ENCODE measurements at regions not wholly inside any gene's neighbourhood (a gene's known extent, or its start where the extent isn't known, plus 50 kb on each side); places are given as distances from the start of the nearest gene placed in this dataset.

GRCh38 chr4:112766422-112766821 is 129.5 kb downstream of the LARP7 start:
- DNase-seq (ENCODE audit: low spot score), result no peak
- intact Hi-C loops (cut with DNase I), result loop anchor here (10.0 kb wide), 1 partner anchor 132 kb away; the partner anchor contains the start of genes LARP7 (in 2 of the 2) and ZGRF1 (in 2 of the 2)

GRCh38 chr4:112767386-112767785 is 130.4 kb downstream of the LARP7 start:
- no peak for DNase-seq (ENCODE audit: low spot score)
- intact Hi-C loops (cut with DNase I), result loop anchor here (10.0 kb wide), 1 partner anchor 133 kb away; the partner anchor contains the start of genes LARP7 (in 2 of the 2) and ZGRF1 (in 2 of the 2)

GRCh38 chr4:112770114-112770513 is 133.2 kb downstream of the LARP7 start:
- intact Hi-C loops (cut with DNase I), result loop anchor here in 1 of 2 donors (5.0 kb wide), 1 partner anchor 167 kb away; no protein-coding TSS in a partner anchor
- no peak for DNase-seq (ENCODE audit: low spot score)

- intact Hi-C loops (cut with DNase I), result no loop called here
- DNase-seq (ENCODE audit: low spot score), result no peak
These were observed 138.9 kb downstream of the LARP7 start for GRCh38 chr4:112775801-112776200.

DNA sequence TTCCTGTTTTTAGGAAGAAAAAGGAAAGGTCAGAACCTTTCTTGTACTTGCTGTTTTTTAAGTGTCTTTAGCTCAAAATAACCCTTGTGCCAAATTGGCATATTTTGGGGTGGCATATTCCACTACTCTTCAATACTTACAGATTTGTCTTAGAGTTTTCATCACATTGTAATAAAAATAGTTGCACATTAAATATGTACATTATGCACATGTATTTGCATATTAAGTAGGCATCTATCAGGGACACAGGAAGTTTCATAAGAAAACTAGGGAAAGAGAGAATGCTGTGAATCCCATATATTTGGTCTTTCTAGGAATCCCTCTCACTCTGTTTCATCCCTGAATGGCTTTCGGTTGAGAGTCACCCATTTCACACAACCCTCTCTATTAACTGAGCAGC is 139.6 kb downstream of the LARP7 start:
- no peak for DNase-seq (ENCODE audit: low spot score)
- intact Hi-C loops (cut with DNase I), result no loop called here

DNA sequence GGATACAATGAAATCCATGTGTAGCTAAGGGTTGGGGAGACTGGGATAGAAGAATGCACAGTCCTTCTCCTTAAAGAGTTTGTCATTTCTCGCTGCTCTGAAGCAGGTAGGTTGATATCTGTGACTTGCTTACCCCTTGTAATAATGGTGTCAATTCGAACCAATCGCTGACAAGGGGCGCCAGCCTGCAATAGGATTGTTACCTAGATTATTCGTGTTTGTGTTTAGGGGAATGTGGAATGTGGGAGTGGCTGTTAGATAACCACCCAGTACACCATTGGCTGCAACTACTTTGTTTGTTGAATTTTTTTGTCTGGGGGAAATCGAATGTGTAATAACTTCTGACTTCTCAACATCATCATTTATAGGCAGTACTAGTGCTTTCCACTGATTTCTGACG is 141.6 kb downstream of the LARP7 start:
- intact Hi-C loops (cut with DNase I), result no loop called here
- DNase-seq (ENCODE audit: low spot score), result no peak

GRCh38 chr4:112793033-112793432 is 156.1 kb downstream of the LARP7 start:
- no peak for DNase-seq (ENCODE audit: low spot score)
- intact Hi-C loops (cut with DNase I), result no loop called here

- intact Hi-C loops (cut with DNase I), result loop anchor here in 1 of 2 donors (10.0 kb wide), 1 partner anchor 885 kb away; no protein-coding TSS in a partner anchor
- DNase-seq (ENCODE audit: low spot score), result no peak
These were observed 163.1 kb downstream of the LARP7 start for GRCh38 chr4:112800001-112800400.

GRCh38 chr4:112801341-112801740 is 164.4 kb downstream of the LARP7 start:
- no peak for DNase-seq (ENCODE audit: low spot score)
- intact Hi-C loops (cut with DNase I), result loop anchor here in 1 of 2 donors (10.0 kb wide), 1 partner anchor 887 kb away; no protein-coding TSS in a partner anchor

GRCh38 chr4:112802780-112803179 is 165.8 kb downstream of the LARP7 start:
- DNase-seq (ENCODE audit: low spot score), result no peak
- intact Hi-C loops (cut with DNase I), result loop anchor here in 1 of 2 donors (10.0 kb wide), 1 partner anchor 888 kb away; no protein-coding TSS in a partner anchor

- intact Hi-C loops (cut with DNase I), result loop anchor here in 1 of 2 donors (10.0 kb wide), 1 partner anchor 892 kb away; no protein-coding TSS in a partner anchor
- no peak for DNase-seq (ENCODE audit: low spot score)
These were observed 170.1 kb downstream of the LARP7 start for GRCh38 chr4:112807083-112807482.

- intact Hi-C loops (cut with DNase I), result loop anchor here in 1 of 2 donors (10.0 kb wide), 1 partner anchor 893 kb away; no protein-coding TSS in a partner anchor
These were observed 171.1 kb downstream of the LARP7 start for GRCh38 chr4:112808001-112808400.

GRCh38 chr4:112813790-112814189 is 176.8 kb downstream of the LARP7 start:
- no peak for DNase-seq (ENCODE audit: low spot score)
- intact Hi-C loops (cut with DNase I), result no loop called here

More at GRCh38 chr4:112808001-112808400, 171.1 kb downstream of the LARP7 start:
- no peak for DNase-seq (ENCODE audit: low spot score)

DNA sequence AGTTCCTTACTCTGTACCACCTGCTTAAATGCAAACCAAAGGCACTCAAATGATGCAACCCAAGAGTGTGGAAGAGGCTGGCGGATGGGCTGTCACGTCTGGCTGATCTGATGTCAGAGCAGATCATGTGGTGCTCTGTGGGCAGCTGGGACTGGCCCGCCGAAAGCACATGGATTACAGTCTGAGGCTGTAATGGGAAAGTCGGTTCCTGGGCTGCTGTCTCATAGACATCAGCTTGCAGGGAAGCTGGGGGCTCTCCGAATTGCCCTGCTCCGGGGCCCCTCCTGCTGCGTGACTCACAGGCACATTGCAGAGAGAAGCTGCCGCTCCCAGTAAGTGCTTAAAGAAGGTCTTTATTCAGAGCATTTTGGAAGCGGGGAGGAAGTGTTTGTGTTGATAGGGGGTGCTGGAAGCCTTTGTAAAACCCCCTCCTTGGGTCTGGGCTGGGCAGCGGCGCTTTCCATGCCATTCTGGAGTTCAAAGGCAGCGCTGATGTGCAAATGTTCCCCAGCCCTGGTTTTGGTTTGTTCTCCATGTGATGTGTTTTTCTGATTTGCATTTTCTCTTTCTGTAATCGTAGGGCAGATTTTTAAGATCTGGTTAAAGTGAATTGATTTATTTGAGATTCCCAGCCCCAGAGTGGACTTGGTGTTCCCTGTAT is 181.1 kb downstream of the LARP7 start:
- DNase-seq (ENCODE audit: low spot score), result peak; percentile 92
- intact Hi-C loops (cut with DNase I), result no loop called here

GRCh38 chr4:112818594-112818965 is 181.6 kb downstream of the LARP7 start:
- DNase-seq (ENCODE audit: low spot score), result no peak
- intact Hi-C loops (cut with DNase I), result no loop called here

DNA sequence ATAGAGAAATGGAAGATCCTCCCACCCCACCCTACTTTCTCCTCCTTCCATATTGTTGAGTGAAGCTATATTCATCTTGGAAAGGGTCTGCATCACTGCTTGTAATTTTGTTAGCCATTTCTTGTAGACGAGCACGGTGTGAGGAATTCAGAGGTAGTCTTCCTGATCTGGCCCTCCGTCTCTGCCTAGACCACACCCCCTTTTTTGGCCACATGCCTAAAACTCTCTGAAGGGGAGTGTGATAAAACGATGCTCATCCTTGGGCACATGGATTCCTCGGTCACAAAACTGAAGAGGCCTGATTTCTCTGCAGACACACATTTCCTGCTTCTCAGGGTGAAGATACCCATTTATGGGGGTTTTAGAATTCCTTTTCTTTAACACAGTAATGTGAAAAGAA is 182.8 kb downstream of the LARP7 start:
- DNase-seq (ENCODE audit: low spot score), result no peak
- intact Hi-C loops (cut with DNase I), result no loop called here

DNA sequence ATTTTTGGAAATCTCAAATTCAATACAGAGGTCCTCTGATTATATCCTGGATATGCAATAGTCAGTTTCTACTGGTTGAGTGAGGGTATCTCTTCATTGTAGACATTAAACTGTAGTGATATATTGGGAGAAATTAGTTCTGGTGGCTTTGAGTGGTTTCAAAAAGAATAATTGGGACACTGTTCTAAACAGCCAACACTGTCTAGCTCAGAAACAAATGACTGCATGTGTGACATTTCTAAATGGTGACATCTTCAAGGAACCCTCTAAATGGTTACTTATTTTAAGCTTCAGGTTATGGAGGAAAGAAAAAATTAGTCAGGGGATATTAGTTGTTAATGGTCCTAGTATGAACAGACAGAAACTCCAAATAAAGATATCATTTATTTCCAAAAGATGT is 186.2 kb downstream of the LARP7 start:
- intact Hi-C loops (cut with DNase I), result no loop called here
- no peak for DNase-seq (ENCODE audit: low spot score)

DNA sequence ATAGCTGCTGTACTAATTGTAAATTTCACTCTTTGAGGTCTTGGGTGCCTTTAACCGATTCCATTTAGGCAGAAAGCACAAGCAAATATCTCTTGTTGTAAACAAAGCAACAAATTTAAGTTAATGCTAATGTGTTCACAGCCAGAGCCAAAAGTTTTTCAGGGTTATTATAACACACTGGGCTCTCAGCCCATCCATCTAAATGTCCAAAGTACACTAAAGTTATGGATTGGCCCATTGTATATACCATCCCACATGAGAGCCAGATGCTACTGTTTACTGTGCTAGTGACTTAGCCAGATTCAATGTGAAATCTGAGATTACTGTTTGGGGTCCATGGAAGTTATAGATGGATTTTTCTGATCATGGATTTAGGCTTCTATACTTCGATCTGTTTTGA is 186.7 kb downstream of the LARP7 start:
- DNase-seq (ENCODE audit: low spot score), result no peak
- intact Hi-C loops (cut with DNase I), result no loop called here

- intact Hi-C loops (cut with DNase I), result no loop called here
- DNase-seq (ENCODE audit: low spot score), result no peak
These were observed 193.9 kb downstream of the LARP7 start for GRCh38 chr4:112830753-112831386.

DNA sequence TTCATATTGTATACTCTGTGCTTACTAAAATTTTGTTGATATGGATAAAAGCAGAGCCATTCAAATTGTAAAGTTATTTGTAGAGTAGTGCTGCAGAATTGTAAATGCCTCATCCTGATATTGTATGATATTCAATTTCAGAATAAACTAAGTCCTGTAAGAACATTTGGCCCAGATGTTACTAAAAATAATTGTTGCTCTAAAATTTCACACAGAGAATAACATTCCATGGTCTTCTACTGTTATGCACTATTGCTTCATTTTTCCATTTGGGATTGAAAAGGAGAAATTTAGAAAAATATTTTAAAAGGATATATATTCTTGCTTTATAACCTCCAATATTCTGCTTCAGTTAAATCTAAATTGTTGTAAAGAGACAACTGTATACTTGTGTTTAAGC is 195.6 kb downstream of the LARP7 start:
- no peak for DNase-seq (ENCODE audit: low spot score)
- intact Hi-C loops (cut with DNase I), result no loop called here

- DNase-seq (ENCODE audit: low spot score), result no peak
- intact Hi-C loops (cut with DNase I), result no loop called here
These were observed 200.0 kb downstream of the LARP7 start for GRCh38 chr4:112836895-112837294.

All from posterior vena cava (tissue), 2 donors.